ENCODE measurements at regions not wholly inside any gene's neighbourhood (a gene's known extent, or its start where the extent isn't known, plus 50 kb on each side); places are given as distances from the start of the nearest gene placed in this dataset.

GRCh38 chr2:58376592-58376991, 135.5 kb upstream of the FANCL start:
- FAIRE-seq (peak; percentile 31), DNase-seq (ENCODE audit: low read depth, low spot score) (no peak), ATAC-seq (no peak; the same call in 2 of the 3 replicates)
- H2AFZ ChIP-seq (ENCODE audit: control insufficient read depth, low read depth, low read length), result no peak overlapping the region
- H3K4me2 ChIP-seq (ENCODE audit: control insufficient read depth, insufficient read depth), result no peak overlapping the region
- H3K4me3 ChIP-seq, result no peak overlapping the region
- intact Hi-C loops (cut with micrococcal nuclease; ENCODE audit: unreplicated experiment), result no loop called here
- H3K79me2 ChIP-seq (ENCODE audit: control insufficient read depth, insufficient read depth, low read length), result no peaks in the 10 kb centered on the region
- ChIA-PET CTCF (no interaction called here), RAD21 (ENCODE audit: unreplicated experiment) (no interaction called here), SMC1A (ENCODE audit: uncharacterized antibody, unreplicated experiment) (no interaction called here), POLR2A (no interaction called here)
- no peaks in the 10 kb centered on the region for H3K36me3 ChIP-seq (ENCODE audit: control insufficient read depth in 2 of 2, insufficient read depth in 2 of 2, low read length in 1 of 2)
- no peaks in the 10 kb centered on the region for H3K9me3 ChIP-seq (replicated peaks; ENCODE audit: control insufficient read depth, insufficient read depth, low read length)
- TF ChIP-seq NFIC (IDR thresholded peaks at IDR 0.05; ENCODE audit: low read depth, low read length) (peak; percentile 41; the same call in 1 of the 2 replicates), PAX5 (IDR thresholded peaks at IDR 0.05; ENCODE audit: borderline replicate concordance, low read depth, low read length) (no peak), TCF12 (IDR thresholded peaks at IDR 0.05; ENCODE audit: low read depth, low read length) (no peak), MYB (IDR thresholded peaks at IDR 0.05; ENCODE audit: borderline replicate concordance, low read depth, low read length) (no peak), JUNB (IDR thresholded peaks at IDR 0.05) (peak; percentile 73), DPF2 (IDR thresholded peaks at IDR 0.05) (no peak), STAT3 (IDR thresholded peaks at IDR 0.05; ENCODE audit: low read depth, low read length) (no peak), ZNF592 (IDR thresholded peaks at IDR 0.05) (no peak), POU2F2 (IDR thresholded peaks at IDR 0.05; ENCODE audit: borderline replicate concordance, low read depth, low read length) (no peak), MEF2B (IDR thresholded peaks at IDR 0.05; ENCODE audit: partially characterized antibody, poor library complexity, severe bottlenecking) (no peak), ZNF622 (IDR thresholded peaks at IDR 0.05) (no peak), ZNF274 (IDR thresholded peaks at IDR 0.05; ENCODE audit: insufficient read depth, insufficient read length) (no peak), GATAD2B (conservative IDR thresholded peaks at IDR 0.05; ENCODE audit: low read depth) (no peak), ELK1 (IDR thresholded peaks at IDR 0.05; ENCODE audit: low read depth, low read length) (no peak), FOS (IDR thresholded peaks at IDR 0.05; ENCODE audit: borderline replicate concordance, extremely low read depth, insufficient read length) (no peak)
- H3K4me1 ChIP-seq (ENCODE audit: control insufficient read depth, insufficient read depth, low read length), result no peaks in the 10 kb centered on the region
- no TSS peak for BruUV-seq (replicated peaks)
- WGBS (ENCODE audit: insufficient coverage, insufficient replicate concordance, low lambda C conversion rate, missing lambda C conversion rate), result 0% methylated on average over 1 of the region's 1 CpG
- in situ Hi-C loops (cut with MboI), result no loop called here
- no peaks in the 10 kb centered on the region for H4K20me1 ChIP-seq (ENCODE audit: control insufficient read depth, insufficient read depth)
- H3K27ac ChIP-seq (ENCODE audit: control insufficient read depth, insufficient read depth), result no peak overlapping the region
- no peak overlapping the region for H3K9ac ChIP-seq (ENCODE audit: control insufficient read depth, insufficient read depth, low read length)
- no peaks in the 10 kb centered on the region; a peak in 2 of 4 replicates for H3K27me3 ChIP-seq (replicated peaks in 1 of 2; ENCODE audit: control insufficient read depth in 2 of 2, insufficient read depth in 2 of 2, low read length in 1 of 2)

All from GM12878 (cell line).